ENCODE measurements at regions not wholly inside any gene's neighbourhood (a gene's known extent, or its start where the extent isn't known, plus 50 kb on each side); places are given as distances from the start of the nearest gene placed in this dataset.

- TF ChIP-seq, protein P1, sequence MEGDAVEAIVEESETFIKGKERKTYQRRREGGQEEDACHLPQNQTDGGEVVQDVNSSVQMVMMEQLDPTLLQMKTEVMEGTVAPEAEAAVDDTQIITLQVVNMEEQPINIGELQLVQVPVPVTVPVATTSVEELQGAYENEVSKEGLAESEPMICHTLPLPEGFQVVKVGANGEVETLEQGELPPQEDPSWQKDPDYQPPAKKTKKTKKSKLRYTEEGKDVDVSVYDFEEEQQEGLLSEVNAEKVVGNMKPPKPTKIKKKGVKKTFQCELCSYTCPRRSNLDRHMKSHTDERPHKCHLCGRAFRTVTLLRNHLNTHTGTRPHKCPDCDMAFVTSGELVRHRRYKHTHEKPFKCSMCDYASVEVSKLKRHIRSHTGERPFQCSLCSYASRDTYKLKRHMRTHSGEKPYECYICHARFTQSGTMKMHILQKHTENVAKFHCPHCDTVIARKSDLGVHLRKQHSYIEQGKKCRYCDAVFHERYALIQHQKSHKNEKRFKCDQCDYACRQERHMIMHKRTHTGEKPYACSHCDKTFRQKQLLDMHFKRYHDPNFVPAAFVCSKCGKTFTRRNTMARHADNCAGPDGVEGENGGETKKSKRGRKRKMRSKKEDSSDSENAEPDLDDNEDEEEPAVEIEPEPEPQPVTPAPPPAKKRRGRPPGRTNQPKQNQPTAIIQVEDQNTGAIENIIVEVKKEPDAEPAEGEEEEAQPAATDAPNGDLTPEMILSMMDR (IDR thresholded peaks at IDR 0.05) = no peak
- H3K27me3 ChIP-seq (ENCODE audit: insufficient read depth in 3 of 3, low read length in 2 of 3) = no peaks in the 10 kb centered on the region
- intact Hi-C loops (cut with DNase I) = loop anchor here in 1 of 2 donors (2.0 kb wide), 1 partner anchor 21 kb away; no protein-coding TSS in a partner anchor
- H3K4me3 ChIP-seq = no peak overlapping the region
- no peak for DNase-seq
- no peaks in the 10 kb centered on the region for H3K9me3 ChIP-seq
- H3K27ac ChIP-seq = peak overlapping the region; percentile 16
- no peaks in the 10 kb centered on the region for H3K36me3 ChIP-seq (ENCODE audit: insufficient read depth in 1 of 2, low read depth in 1 of 2)
- peaks cover 27% of the 10 kb centered on the region for H3K4me1 ChIP-seq
- ATAC-seq = peak; percentile 65 to 84 (median 76)
- WGBS, 3 donors = 27 to 43% (median 31%) methylated on average over 3 of the region's 3 CpGs
These were observed 87.3 kb upstream of the TOMM7 start for GRCh38 chr7:22909917-22910316.

- intact Hi-C loops (cut with DNase I) = no loop called here
- H3K27ac ChIP-seq = no peak overlapping the region
- no peaks in the 10 kb centered on the region for H3K9me3 ChIP-seq
- no peaks in the 10 kb centered on the region for H3K36me3 ChIP-seq (ENCODE audit: insufficient read depth in 1 of 2, low read depth in 1 of 2)
- no peak overlapping the region for H3K4me3 ChIP-seq
- TF ChIP-seq, protein P1 (IDR thresholded peaks at IDR 0.05) = no peak
- DNase-seq (no peak), ATAC-seq (peak; percentile 62 to 86 (median 75))
- H3K27me3 ChIP-seq (ENCODE audit: insufficient read depth in 3 of 3, low read length in 2 of 3) = no peaks in the 10 kb centered on the region
- H3K4me1 ChIP-seq = peaks cover 27% of the 10 kb centered on the region
- 92 to 95% (median 95%) methylated on average over 3 of the region's 3 CpGs for WGBS, 3 donors
These were observed 85.2 kb upstream of the TOMM7 start for GRCh38 chr7:22907805-22908204.

GRCh38 chr7:22900784-22901183 lies 78.1 kb upstream of the TOMM7 start:
- Histone ChIP-seq H3K4me1 (no peaks in the 10 kb centered on the region), H3K27ac (no peak overlapping the region), H3K27me3 (ENCODE audit: insufficient read depth in 3 of 3, low read length in 2 of 3) (no peaks in the 10 kb centered on the region), H3K9me3 (no peaks in the 10 kb centered on the region), H3K36me3 (ENCODE audit: insufficient read depth in 1 of 2, low read depth in 1 of 2) (no peaks in the 10 kb centered on the region), H3K4me3 (no peak overlapping the region)
- DNase-seq (no peak), ATAC-seq (no peak)
- intact Hi-C loops (cut with DNase I) = no loop called here
- TF ChIP-seq, protein P1 (IDR thresholded peaks at IDR 0.05) = no peak
- 75 to 96% (median 88%) methylated on average over 2 of the region's 2 CpGs for WGBS, 3 donors

GRCh38 chr7:22900101-22900500 lies 77.5 kb upstream of the TOMM7 start:
- 33 to 44% (median 33%) methylated on average over 1 of the region's 1 CpG for WGBS, 3 donors
- H3K4me3 ChIP-seq = no peak overlapping the region
- TF ChIP-seq, protein P1 (IDR thresholded peaks at IDR 0.05) = no peak
- H3K27ac ChIP-seq = no peak overlapping the region
- intact Hi-C loops (cut with DNase I) = no loop called here
- H3K36me3 ChIP-seq (ENCODE audit: insufficient read depth in 1 of 2, low read depth in 1 of 2) = no peaks in the 10 kb centered on the region
- no peaks in the 10 kb centered on the region for H3K9me3 ChIP-seq
- no peaks in the 10 kb centered on the region for H3K27me3 ChIP-seq (ENCODE audit: insufficient read depth in 3 of 3, low read length in 2 of 3)
- ATAC-seq = no peak
- DNase-seq = no peak
- H3K4me1 ChIP-seq = no peaks in the 10 kb centered on the region

DNA sequence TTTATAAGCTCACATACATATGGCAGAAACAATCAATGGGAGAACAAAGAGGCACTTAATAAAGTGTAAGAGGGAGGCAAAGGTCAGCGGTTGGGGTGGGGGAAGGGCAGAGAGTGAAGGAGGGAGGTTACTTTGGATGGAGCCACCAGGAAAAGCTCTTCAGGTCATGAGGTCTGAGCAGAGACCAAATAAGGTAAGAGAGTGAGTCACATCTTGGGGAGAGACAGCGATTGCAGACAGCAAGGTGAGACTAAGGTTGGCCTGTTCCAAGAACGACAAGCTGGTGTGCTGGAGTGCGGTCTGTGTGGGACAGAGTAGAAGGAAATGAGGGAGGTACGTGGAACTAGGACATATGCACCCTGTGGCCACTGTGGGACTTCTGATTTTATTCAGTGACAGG lies 74.3 kb upstream of the TOMM7 start:
- Histone ChIP-seq H3K27ac (no peak overlapping the region), H3K36me3 (ENCODE audit: insufficient read depth in 1 of 2, low read depth in 1 of 2) (no peaks in the 10 kb centered on the region), H3K4me1 (no peaks in the 10 kb centered on the region), H3K9me3 (no peaks in the 10 kb centered on the region), H3K4me3 (no peak overlapping the region), H3K27me3 (ENCODE audit: insufficient read depth in 3 of 3, low read length in 2 of 3) (no peaks in the 10 kb centered on the region)
- TF ChIP-seq, protein P1 (IDR thresholded peaks at IDR 0.05) = no peak
- 79 to 86% (median 80%) methylated on average over 5 of the region's 5 CpGs for WGBS, 3 donors
- DNase-seq (no peak), ATAC-seq (peak in 1 of 4 donors; percentile 20)
- intact Hi-C loops (cut with DNase I) = no loop called here

All from psoas muscle (tissue), 7 donors.